ENCODE measurements at regions not wholly inside any gene's neighbourhood (a gene's known extent, or its start where the extent isn't known, plus 50 kb on each side); places are given as distances from the start of the nearest gene placed in this dataset.

DNA sequence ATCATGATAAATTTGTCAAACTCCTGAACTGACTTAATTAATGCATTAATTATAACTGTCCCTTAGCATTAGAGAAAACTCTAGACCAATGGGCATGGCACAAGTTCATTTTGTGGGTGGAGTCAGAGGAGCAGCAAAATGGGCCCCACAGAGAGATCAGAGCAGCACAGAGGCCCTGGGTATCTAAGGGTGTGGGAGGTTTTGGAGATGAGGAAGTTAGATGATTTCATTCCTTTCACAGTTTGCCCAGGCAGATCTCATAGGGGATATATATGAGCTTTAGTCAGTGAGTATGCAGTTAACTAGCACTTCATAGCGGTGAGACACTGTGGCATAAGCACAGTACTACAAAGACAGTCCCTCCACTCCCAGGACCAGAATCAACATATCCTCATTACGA, 117.3 kb downstream of the MAB21L3 start:
- no peak overlapping the region for H3K27ac ChIP-seq
- CTCF ChIA-PET, result no interaction called here
- no peak for DNase-seq (ENCODE audit: low spot score)
- POLR2A ChIA-PET (ENCODE audit: low non-redundant PET), result no interaction called here
- TF ChIP-seq, protein P1, sequence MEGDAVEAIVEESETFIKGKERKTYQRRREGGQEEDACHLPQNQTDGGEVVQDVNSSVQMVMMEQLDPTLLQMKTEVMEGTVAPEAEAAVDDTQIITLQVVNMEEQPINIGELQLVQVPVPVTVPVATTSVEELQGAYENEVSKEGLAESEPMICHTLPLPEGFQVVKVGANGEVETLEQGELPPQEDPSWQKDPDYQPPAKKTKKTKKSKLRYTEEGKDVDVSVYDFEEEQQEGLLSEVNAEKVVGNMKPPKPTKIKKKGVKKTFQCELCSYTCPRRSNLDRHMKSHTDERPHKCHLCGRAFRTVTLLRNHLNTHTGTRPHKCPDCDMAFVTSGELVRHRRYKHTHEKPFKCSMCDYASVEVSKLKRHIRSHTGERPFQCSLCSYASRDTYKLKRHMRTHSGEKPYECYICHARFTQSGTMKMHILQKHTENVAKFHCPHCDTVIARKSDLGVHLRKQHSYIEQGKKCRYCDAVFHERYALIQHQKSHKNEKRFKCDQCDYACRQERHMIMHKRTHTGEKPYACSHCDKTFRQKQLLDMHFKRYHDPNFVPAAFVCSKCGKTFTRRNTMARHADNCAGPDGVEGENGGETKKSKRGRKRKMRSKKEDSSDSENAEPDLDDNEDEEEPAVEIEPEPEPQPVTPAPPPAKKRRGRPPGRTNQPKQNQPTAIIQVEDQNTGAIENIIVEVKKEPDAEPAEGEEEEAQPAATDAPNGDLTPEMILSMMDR (conservative IDR thresholded peaks at IDR 0.05; ENCODE audit: low read depth), result no peak

DNA sequence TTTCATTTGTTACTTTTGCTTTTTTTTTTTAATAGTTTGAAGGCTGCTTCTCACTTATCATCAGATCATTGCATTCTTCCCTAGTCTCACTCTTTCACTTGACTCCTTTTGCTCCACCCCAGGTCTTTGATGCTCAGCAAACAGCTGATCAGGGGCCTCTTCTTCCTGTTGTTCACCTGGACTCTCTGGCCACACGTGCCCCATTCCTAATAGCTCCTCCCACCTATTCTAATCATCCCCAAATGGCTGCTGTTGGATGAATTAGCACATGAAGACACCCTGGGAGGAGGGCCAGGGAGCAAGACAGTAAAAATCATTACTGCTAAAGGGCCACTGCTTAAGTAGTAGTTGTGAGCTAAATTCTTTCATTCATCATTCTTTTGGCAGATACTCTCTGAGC, 119.5 kb downstream of the MAB21L3 start:
- ChIA-PET CTCF (interaction anchor here (1.4 kb wide), 1 partner anchor 92 kb away, joined by 4 read pairs; no protein-coding TSS in a partner anchor), POLR2A (ENCODE audit: low non-redundant PET) (no interaction called here)
- no peak overlapping the region for H3K27ac ChIP-seq
- TF ChIP-seq, protein P1 (conservative IDR thresholded peaks at IDR 0.05; ENCODE audit: low read depth), result no peak
- no peak for DNase-seq (ENCODE audit: low spot score)

DNA sequence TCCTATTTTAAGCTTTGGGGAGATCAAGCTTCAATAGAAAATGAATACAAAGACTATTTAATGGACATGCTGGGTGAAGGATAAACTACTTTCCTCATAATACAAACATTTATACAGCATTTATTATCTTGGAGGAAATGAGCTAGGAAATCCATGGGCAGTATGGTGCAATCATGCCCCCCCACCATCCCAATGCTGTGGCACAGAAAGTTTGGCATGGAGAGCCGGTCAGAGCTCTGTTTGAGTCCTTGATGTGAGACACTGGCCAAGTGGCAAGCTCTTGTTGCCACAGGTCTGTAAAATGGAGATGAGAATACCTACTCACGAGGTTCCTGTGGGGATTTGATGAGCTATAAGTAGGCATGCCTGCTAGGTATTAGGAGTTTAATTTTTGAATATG, 120.6 kb downstream of the MAB21L3 start:
- POLR2A ChIA-PET (ENCODE audit: low non-redundant PET), result no interaction called here
- CTCF ChIA-PET, result interaction anchor here (1.4 kb wide), 1 partner anchor 93 kb away, joined by 4 read pairs; no protein-coding TSS in a partner anchor
- no peak for DNase-seq (ENCODE audit: low spot score)
- TF ChIP-seq, protein P1 (conservative IDR thresholded peaks at IDR 0.05; ENCODE audit: low read depth), result no peak
- H3K27ac ChIP-seq, result no peak overlapping the region

DNA sequence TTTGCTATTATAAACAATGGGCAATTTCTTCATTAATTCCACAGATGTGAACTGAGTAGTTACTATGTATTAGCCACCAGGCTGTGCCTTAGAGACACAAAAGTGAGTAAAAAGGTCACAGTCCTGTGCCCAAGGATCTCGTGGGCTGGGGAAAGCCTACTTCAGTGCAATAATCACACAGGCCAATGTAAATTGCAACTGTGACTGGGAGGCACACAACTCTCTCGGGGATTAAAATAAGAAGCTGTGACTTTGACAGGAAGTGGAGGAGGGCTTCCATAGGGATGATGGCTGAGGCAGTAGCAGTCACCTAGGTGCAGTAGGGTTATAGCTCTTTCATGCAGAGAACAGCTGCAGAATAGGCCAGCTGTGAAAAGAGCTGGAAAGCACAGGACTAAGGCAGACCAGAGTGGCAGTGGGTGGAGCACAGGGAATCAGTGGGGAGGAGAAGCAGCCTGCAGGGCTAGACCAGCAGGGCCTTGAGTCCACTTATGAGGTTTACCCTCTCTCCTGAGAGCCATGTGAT, 121.9 kb downstream of the MAB21L3 start:
- POLR2A ChIA-PET (ENCODE audit: low non-redundant PET), result no interaction called here
- CTCF ChIA-PET, result no interaction called here
- H3K27ac ChIP-seq, result no peak overlapping the region
- TF ChIP-seq, protein P1 (conservative IDR thresholded peaks at IDR 0.05; ENCODE audit: low read depth), result no peak
- no peak for DNase-seq (ENCODE audit: low spot score)

DNA sequence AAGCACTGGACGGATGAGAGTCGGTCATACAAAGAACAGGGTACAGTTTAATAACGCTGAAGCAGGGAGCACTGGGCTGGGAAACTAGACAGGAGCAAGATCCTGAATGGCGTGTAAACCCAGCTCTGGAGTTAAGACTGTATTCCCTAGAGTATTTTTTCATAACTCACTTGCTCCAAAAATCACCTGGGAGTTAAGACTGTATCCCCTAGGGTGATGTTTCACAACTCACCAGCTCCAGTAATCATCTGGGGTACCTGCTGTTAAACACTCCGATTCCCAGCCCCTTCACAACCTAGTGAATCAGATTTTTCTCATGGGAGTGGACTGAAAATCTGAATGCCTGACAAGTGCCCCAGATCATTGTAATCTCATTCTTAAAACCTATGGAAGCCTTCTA, 123.2 kb downstream of the MAB21L3 start:
- no peak for DNase-seq (ENCODE audit: low spot score)
- POLR2A ChIA-PET (ENCODE audit: low non-redundant PET), result no interaction called here
- CTCF ChIA-PET, result no interaction called here
- no peak overlapping the region for H3K27ac ChIP-seq
- TF ChIP-seq, protein P1 (conservative IDR thresholded peaks at IDR 0.05; ENCODE audit: low read depth), result no peak

DNA sequence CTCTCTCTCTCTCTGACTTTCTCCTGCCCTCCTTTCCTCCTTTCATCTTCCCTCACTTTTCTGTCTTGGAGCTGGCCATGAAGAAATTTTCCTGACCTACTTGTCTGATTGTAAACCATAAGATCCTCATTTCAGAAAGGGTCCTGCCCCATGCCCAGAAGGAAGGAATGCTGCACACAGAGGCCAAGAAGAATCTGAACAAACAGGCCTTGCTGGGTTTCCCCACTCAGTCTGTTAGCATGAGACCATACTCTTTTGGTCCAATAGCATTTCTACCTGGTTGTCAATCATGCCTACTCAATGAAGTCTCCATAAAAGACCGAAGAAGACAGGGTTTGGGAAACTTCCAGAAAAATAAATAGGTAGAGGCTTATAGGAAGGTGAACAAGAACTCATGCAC, 128.7 kb downstream of the MAB21L3 start:
- TF ChIP-seq, protein P1 (conservative IDR thresholded peaks at IDR 0.05; ENCODE audit: low read depth), result no peak
- no peak overlapping the region for H3K27ac ChIP-seq
- CTCF ChIA-PET, result no interaction called here
- no peak for DNase-seq (ENCODE audit: low spot score)
- POLR2A ChIA-PET (ENCODE audit: low non-redundant PET), result no interaction called here
